CD4-positive, CD25-positive, alpha-beta regulatory T cell (primary cell): ENCODE measurements at regions not wholly inside any gene's neighbourhood (a gene's known extent, or its start where the extent isn't known, plus 50 kb on each side); places are given as distances from the start of the nearest gene placed in this dataset.
A peak's percentile ranks its signal among the peaks of the same experiment; 100 is the strongest.

Experiments used
- ATAC-seq, 2 donors: fragments of 150-1000 bp; cut with Tn5 transposase; one replicate each; pipeline ENCODE4 v1.10.0; 2021; ENCODE audit warnings: low read depth in 2 of 2, moderate number of reproducible peaks in 2 of 2, moderate library complexity in 1 of 2
- DNase-seq, 3 donors: peaks; one replicate each; pipeline versions ENCODE4 v3.0.0 to v3.0.0-alpha.2; 2012 to 2022; ENCODE audit warnings: mixed read lengths in 1 of 3
- H3K27ac ChIP-seq: one replicate; pipeline ENCODE4 v1.7.0; 2013; ENCODE audit warnings: mild to moderate bottlenecking, low read length; ENCODE audit not compliant: insufficient read depth, poor library complexity, severe bottlenecking
- H3K27me3 ChIP-seq: one replicate; pipeline ENCODE4 v1.7.0; 2013; ENCODE audit warnings: low read length; ENCODE audit not compliant: control insufficient read depth, insufficient read depth
- H3K36me3 ChIP-seq: one replicate; pipeline ENCODE4 v1.7.0; 2013; ENCODE audit warnings: mild to moderate bottlenecking, low read length, moderate library complexity; ENCODE audit not compliant: control insufficient read depth, insufficient read depth
- H3K4me1 ChIP-seq: 2 replicates; pipeline ENCODE4 v1.7.0; 2013; ENCODE audit warnings: mild to moderate bottlenecking, low read length; ENCODE audit not compliant: insufficient read depth, control insufficient read depth, poor library complexity, severe bottlenecking
- H3K4me3 ChIP-seq: one replicate; pipeline ENCODE4 v1.7.0; 2013; ENCODE audit warnings: low read depth, mild to moderate bottlenecking, low read length, moderate library complexity
- H3K9me3 ChIP-seq, 2 experiments: 1 replicate in 1 of 2; 2 replicates in 1 of 2; pipeline ENCODE4 v1.7.0; 2013; ENCODE audit warnings: low read length in 2 of 2, mild to moderate bottlenecking in 1 of 2, moderate library complexity in 1 of 2; ENCODE audit not compliant: control insufficient read depth in 2 of 2
- H3K27ac Mint-ChIP-seq, 3 donors: one replicate each; pipeline ENCODE4 v1.8.0; 2020 to 2022; ENCODE audit warnings: mild to moderate bottlenecking in 3 of 3, mixed read lengths in 3 of 3, moderate library complexity in 2 of 3
- H3K27me3 Mint-ChIP-seq: one replicate; pipeline ENCODE4 v1.8.0; 2022; ENCODE audit warnings: mild to moderate bottlenecking, mixed read lengths
- H3K36me3 Mint-ChIP-seq: one replicate; pipeline ENCODE4 v1.8.0; 2020; ENCODE audit warnings: mixed read lengths
- H3K4me1 Mint-ChIP-seq, 4 donors: one replicate each; pipeline ENCODE4 v1.8.0; 2020 to 2022; ENCODE audit warnings: mixed read lengths in 4 of 4, mild to moderate bottlenecking in 1 of 4
- H3K4me3 Mint-ChIP-seq, 4 donors: one replicate each; pipeline ENCODE4 v1.8.0; 2020 to 2022; ENCODE audit warnings: mild to moderate bottlenecking in 4 of 4, mixed read lengths in 4 of 4, moderate library complexity in 3 of 4
- H3K9me3 Mint-ChIP-seq, 7 donors: one replicate each; pipeline ENCODE4 v1.8.0; 2020 to 2022; ENCODE audit warnings: mixed read lengths in 7 of 7, mild to moderate bottlenecking in 3 of 7, moderate library complexity in 2 of 7

GRCh38 chr6:116982401-116982800 is 105.4 kb downstream of the RFX6 start:
- H3K4me3 Mint-ChIP-seq = peak overlapping the region in 1 of 4 donors; percentile 38
- Histone ChIP-seq H3K27ac (no peak overlapping the region), H3K36me3 (no peaks in the 10 kb centered on the region), H3K9me3 (peaks cover 0 to 1% of the 10 kb centered on the region in 2 experiments), H3K27me3 (no peaks in the 10 kb centered on the region), H3K4me3 (no peak overlapping the region), H3K4me1 (no peaks in the 10 kb centered on the region)
- ATAC-seq (no peak), DNase-seq (no peak)
- H3K36me3 Mint-ChIP-seq = no peaks in the 10 kb centered on the region
- H3K27me3 Mint-ChIP-seq = peaks cover 7% of the 10 kb centered on the region
- no peaks in the 10 kb centered on the region for H3K4me1 Mint-ChIP-seq
- H3K27ac Mint-ChIP-seq = no peak overlapping the region
- H3K9me3 Mint-ChIP-seq = peaks cover 0 to 13% (median 0%) of the 10 kb centered on the region in 7 donors

- Mint-ChIP-seq H3K36me3 (no peaks in the 10 kb centered on the region), H3K4me1 (no peaks in the 10 kb centered on the region), H3K9me3 (peaks cover 0 to 13% (median 0%) of the 10 kb centered on the region in 7 donors), H3K27ac (no peak overlapping the region), H3K27me3 (peaks cover 7% of the 10 kb centered on the region), H3K4me3 (no peak overlapping the region)
- no peaks in the 10 kb centered on the region for H3K4me1 ChIP-seq
- peaks cover 0 to 1% of the 10 kb centered on the region in 2 experiments for H3K9me3 ChIP-seq
- ATAC-seq (no peak), DNase-seq (no peak)
- no peak overlapping the region for H3K4me3 ChIP-seq
- H3K27ac ChIP-seq = no peak overlapping the region
- no peaks in the 10 kb centered on the region for H3K27me3 ChIP-seq
- no peaks in the 10 kb centered on the region for H3K36me3 ChIP-seq
These were observed 106.3 kb downstream of the RFX6 start for GRCh38 chr6:116983375-116983774.

DNA sequence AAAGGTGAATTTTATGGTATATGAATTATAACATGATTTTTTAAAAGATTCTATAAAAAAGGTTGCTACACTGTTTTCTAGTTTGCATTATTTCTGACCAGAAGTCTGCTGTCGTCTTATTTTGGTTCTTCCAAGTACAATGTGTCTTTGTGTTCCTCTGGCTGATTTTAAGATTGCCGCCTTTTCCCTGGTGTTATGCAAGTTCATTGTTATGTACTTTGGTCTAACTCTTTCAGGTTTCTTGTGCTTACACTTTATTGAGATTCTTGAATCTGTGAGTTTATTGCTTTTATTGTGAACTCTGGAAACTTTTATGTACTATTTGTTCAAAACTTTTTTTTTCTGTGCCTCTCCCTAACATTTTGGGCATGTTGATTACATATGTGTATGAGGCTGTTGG is 109.8 kb downstream of the RFX6 start:
- H3K4me3 ChIP-seq = no peak overlapping the region
- Mint-ChIP-seq H3K4me3 (no peak overlapping the region), H3K27me3 (peaks cover 7% of the 10 kb centered on the region), H3K4me1 (no peaks in the 10 kb centered on the region), H3K9me3 (peaks cover 0 to 13% (median 0%) of the 10 kb centered on the region in 7 donors), H3K36me3 (no peaks in the 10 kb centered on the region), H3K27ac (no peak overlapping the region)
- no peak overlapping the region for H3K27ac ChIP-seq
- no peaks in the 10 kb centered on the region for H3K4me1 ChIP-seq
- H3K36me3 ChIP-seq = no peaks in the 10 kb centered on the region
- DNase-seq = no peak
- ATAC-seq = no peak
- H3K27me3 ChIP-seq = no peaks in the 10 kb centered on the region
- H3K9me3 ChIP-seq = peaks cover 0 to 1% of the 10 kb centered on the region in 2 experiments

GRCh38 chr6:116990679-116991078 is 113.6 kb downstream of the RFX6 start:
- ATAC-seq = no peak
- Mint-ChIP-seq H3K4me3 (no peak overlapping the region), H3K36me3 (no peaks in the 10 kb centered on the region), H3K4me1 (no peaks in the 10 kb centered on the region), H3K27ac (no peak overlapping the region), H3K27me3 (peaks cover 7% of the 10 kb centered on the region), H3K9me3 (peaks cover 0 to 3% (median 0%) of the 10 kb centered on the region in 7 donors)
- Histone ChIP-seq H3K36me3 (no peaks in the 10 kb centered on the region), H3K4me3 (no peak overlapping the region), H3K9me3 (no peaks in the 10 kb centered on the region), H3K27me3 (no peaks in the 10 kb centered on the region), H3K27ac (no peak overlapping the region), H3K4me1 (no peaks in the 10 kb centered on the region)
- no peak for DNase-seq

DNA sequence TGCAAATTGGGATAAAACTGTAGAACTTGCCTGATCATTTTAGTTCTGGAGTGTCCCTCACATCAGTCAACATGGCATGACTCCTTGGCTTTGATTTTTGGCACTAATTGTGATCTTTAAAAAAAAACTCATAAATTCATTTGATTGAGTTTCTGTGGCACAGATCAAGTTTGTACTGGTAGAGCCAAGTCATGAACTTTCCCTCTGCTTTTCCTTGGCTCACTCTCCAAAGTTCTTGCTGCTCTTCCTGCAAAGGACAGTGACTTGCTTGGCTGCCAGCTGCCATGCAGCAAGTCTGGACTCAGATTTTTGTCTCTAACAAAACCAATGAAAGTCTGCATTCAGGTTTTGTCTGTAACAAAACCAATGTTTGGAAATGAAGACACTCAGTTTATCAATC is 115.5 kb downstream of the RFX6 start:
- no peaks in the 10 kb centered on the region for H3K4me1 ChIP-seq
- no peaks in the 10 kb centered on the region for H3K27me3 Mint-ChIP-seq
- H3K27ac ChIP-seq = no peak overlapping the region
- H3K27ac Mint-ChIP-seq = no peak overlapping the region
- DNase-seq (no peak), ATAC-seq (no peak)
- H3K4me3 Mint-ChIP-seq = no peak overlapping the region
- no peaks in the 10 kb centered on the region for H3K4me1 Mint-ChIP-seq
- H3K27me3 ChIP-seq = no peaks in the 10 kb centered on the region
- no peaks in the 10 kb centered on the region for H3K36me3 Mint-ChIP-seq
- no peak overlapping the region for H3K4me3 ChIP-seq
- no peaks in the 10 kb centered on the region for H3K9me3 ChIP-seq
- no peaks in the 10 kb centered on the region for H3K36me3 ChIP-seq
- peaks cover 0 to 3% (median 0%) of the 10 kb centered on the region in 7 donors for H3K9me3 Mint-ChIP-seq

DNA sequence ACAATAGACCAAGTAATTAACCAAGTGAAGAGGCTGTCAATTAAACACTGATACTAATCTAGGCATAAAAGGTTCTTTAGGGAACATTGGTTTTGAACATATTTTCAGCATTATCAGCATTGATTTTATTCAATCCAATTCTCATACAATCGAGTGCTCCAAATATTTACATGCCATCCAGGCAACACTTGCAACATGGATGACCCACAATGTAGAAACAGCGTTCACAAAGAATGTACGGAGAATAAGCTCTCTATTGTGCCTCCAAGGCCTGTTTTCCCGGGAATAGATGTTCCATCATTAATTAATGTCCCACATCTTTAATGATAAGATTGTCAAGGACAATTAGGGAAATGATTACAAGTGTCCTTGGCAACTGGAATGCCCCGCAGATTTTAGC is 117.4 kb downstream of the RFX6 start:
- Histone ChIP-seq H3K4me1 (no peaks in the 10 kb centered on the region), H3K36me3 (no peaks in the 10 kb centered on the region), H3K27ac (no peak overlapping the region), H3K4me3 (no peak overlapping the region), H3K9me3 (no peaks in the 10 kb centered on the region), H3K27me3 (no peaks in the 10 kb centered on the region)
- Mint-ChIP-seq H3K4me1 (no peaks in the 10 kb centered on the region), H3K27me3 (no peaks in the 10 kb centered on the region), H3K36me3 (no peaks in the 10 kb centered on the region), H3K27ac (no peak overlapping the region), H3K4me3 (no peak overlapping the region), H3K9me3 (peaks cover 0 to 3% (median 0%) of the 10 kb centered on the region in 7 donors)
- no peak for ATAC-seq
- no peak for DNase-seq

DNA sequence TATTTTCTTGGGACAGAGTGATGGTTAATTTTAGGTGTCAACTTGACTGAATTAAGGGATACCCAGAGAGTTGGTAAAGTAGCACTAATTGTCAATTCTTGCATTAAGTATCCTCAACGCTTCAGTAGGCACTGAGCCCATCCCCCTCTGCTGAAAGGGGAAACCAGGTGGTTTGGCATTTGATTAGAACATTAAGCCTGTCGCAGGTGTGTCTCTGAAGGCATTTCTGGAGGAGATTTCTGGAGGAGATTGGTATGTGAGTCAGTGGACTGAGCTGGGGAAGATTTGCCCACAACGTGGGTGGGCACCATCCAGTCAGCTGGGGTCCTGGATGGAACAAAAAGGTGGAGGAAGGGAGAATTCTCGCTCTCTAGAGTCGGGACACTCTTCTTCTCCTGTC is 119.8 kb downstream of the RFX6 start:
- DNase-seq (no peak), ATAC-seq (no peak)
- peaks cover 0 to 6% (median 3%) of the 10 kb centered on the region in 7 donors for H3K9me3 Mint-ChIP-seq
- Histone ChIP-seq H3K4me3 (no peak overlapping the region), H3K27ac (no peak overlapping the region), H3K27me3 (no peaks in the 10 kb centered on the region), H3K4me1 (no peaks in the 10 kb centered on the region), H3K36me3 (no peaks in the 10 kb centered on the region), H3K9me3 (no peaks in the 10 kb centered on the region)
- no peaks in the 10 kb centered on the region for H3K4me1 Mint-ChIP-seq
- H3K27ac Mint-ChIP-seq = no peak overlapping the region
- H3K27me3 Mint-ChIP-seq = no peaks in the 10 kb centered on the region
- no peak overlapping the region for H3K4me3 Mint-ChIP-seq
- no peaks in the 10 kb centered on the region for H3K36me3 Mint-ChIP-seq

GRCh38 chr6:116997496-116997895 is 120.5 kb downstream of the RFX6 start:
- H3K27me3 Mint-ChIP-seq = no peaks in the 10 kb centered on the region
- Histone ChIP-seq H3K4me1 (no peaks in the 10 kb centered on the region), H3K27ac (no peak overlapping the region), H3K27me3 (no peaks in the 10 kb centered on the region), H3K4me3 (no peak overlapping the region), H3K36me3 (no peaks in the 10 kb centered on the region), H3K9me3 (no peaks in the 10 kb centered on the region)
- DNase-seq (no peak), ATAC-seq (no peak)
- H3K9me3 Mint-ChIP-seq = peaks cover 0 to 6% (median 3%) of the 10 kb centered on the region in 7 donors
- H3K27ac Mint-ChIP-seq = no peak overlapping the region
- no peaks in the 10 kb centered on the region for H3K36me3 Mint-ChIP-seq
- H3K4me1 Mint-ChIP-seq = no peaks in the 10 kb centered on the region
- H3K4me3 Mint-ChIP-seq = no peak overlapping the region
